Prostate gland (tissue), 2 donors: ENCODE measurements at regions not wholly inside any gene's neighbourhood (a gene's known extent, or its start where the extent isn't known, plus 50 kb on each side); places are given as distances from the start of the nearest gene placed in this dataset.

Experiments used
- POLR2A ChIP-seq: fragments of 450-650 bp; IDR thresholded peaks from one replicate; pipeline ENCODE4 v1.6.1; 2016; ENCODE audit warnings: antibody characterized with exemption, mild to moderate bottlenecking
- TF ChIP-seq, protein P1 (sequence below), 4 experiments: fragments of 200-600 bp in 2 of 4; fragments of 450-650 bp in 2 of 4; sonication (generic) in 2 of 4; IDR thresholded peaks; 1 replicate in 3 of 4; 2 replicates in 1 of 4; pipeline ENCODE4 v1.5.1; 2016 to 2019; ENCODE audit warnings: antibody characterized with exemption in 4 of 4, mild to moderate bottlenecking in 2 of 4, moderate library complexity in 2 of 4

- no peak for TF ChIP-seq POLR2A
- TF ChIP-seq, protein P1, sequence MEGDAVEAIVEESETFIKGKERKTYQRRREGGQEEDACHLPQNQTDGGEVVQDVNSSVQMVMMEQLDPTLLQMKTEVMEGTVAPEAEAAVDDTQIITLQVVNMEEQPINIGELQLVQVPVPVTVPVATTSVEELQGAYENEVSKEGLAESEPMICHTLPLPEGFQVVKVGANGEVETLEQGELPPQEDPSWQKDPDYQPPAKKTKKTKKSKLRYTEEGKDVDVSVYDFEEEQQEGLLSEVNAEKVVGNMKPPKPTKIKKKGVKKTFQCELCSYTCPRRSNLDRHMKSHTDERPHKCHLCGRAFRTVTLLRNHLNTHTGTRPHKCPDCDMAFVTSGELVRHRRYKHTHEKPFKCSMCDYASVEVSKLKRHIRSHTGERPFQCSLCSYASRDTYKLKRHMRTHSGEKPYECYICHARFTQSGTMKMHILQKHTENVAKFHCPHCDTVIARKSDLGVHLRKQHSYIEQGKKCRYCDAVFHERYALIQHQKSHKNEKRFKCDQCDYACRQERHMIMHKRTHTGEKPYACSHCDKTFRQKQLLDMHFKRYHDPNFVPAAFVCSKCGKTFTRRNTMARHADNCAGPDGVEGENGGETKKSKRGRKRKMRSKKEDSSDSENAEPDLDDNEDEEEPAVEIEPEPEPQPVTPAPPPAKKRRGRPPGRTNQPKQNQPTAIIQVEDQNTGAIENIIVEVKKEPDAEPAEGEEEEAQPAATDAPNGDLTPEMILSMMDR (IDR thresholded peaks at IDR 0.05), result no peak
These were observed 535.9 kb upstream of the FTMT start for GRCh38 chr5:121315786-121316185.
